ENCODE measurements at regions not wholly inside any gene's neighbourhood (a gene's known extent, or its start where the extent isn't known, plus 50 kb on each side); places are given as distances from the start of the nearest gene placed in this dataset.

- Histone ChIP-seq H4K20me1 (ENCODE audit: insufficient read depth, low read length) (no peaks in the 10 kb centered on the region), H3K4me3 (ENCODE audit: low read length) (no peak overlapping the region), H3K79me2 (ENCODE audit: low read length) (no peaks in the 10 kb centered on the region), H3K36me3 (replicated peaks; ENCODE audit: insufficient read depth, low read length) (no peaks in the 10 kb centered on the region), H3K9ac (ENCODE audit: low read length) (no peak overlapping the region), H3F3A (ENCODE audit: insufficient read depth, low read length) (no peaks in the 10 kb centered on the region), H3K4me1 (ENCODE audit: low read length) (peaks cover 22% of the 10 kb centered on the region), H2AFZ (ENCODE audit: low read length) (peak overlapping the region; percentile 35; the same call in 1 of the 2 replicates), H3K4me2 (ENCODE audit: low read depth, low read length) (peak overlapping the region; percentile 29; the same call in 1 of the 2 replicates), H3K27me3 (replicated peaks; ENCODE audit: insufficient read depth, low read length) (no peaks in the 10 kb centered on the region), H3K9me3 (replicated peaks; ENCODE audit: insufficient read depth, low read length) (no peaks in the 10 kb centered on the region), H3K27ac (ENCODE audit: low read length) (no peak overlapping the region), H3K9me2 (replicated peaks; ENCODE audit: insufficient read depth, low read length) (no peaks in the 10 kb centered on the region)
- DNase-seq: no peak
- TF ChIP-seq EZH2 (optimal IDR thresholded peaks at IDR 0.05; ENCODE audit: low read depth, low read length) (no peak), CTCF (IDR thresholded peaks at IDR 0.05; ENCODE audit: low read length) (no peak), EZH2phosphoT487 (IDR thresholded peaks at IDR 0.05; ENCODE audit: low read length) (no peak)
These were observed 123.8 kb upstream of the CACNA2D1 start for GRCh38 chr7:82567356-82567755.

GRCh38 chr7:82566752-82567151 lies 123.2 kb upstream of the CACNA2D1 start:
- Histone ChIP-seq H3K79me2 (ENCODE audit: low read length) (no peaks in the 10 kb centered on the region), H3K9me3 (replicated peaks; ENCODE audit: insufficient read depth, low read length) (no peaks in the 10 kb centered on the region), H3K9ac (ENCODE audit: low read length) (no peak overlapping the region), H3K27me3 (replicated peaks; ENCODE audit: insufficient read depth, low read length) (no peaks in the 10 kb centered on the region), H3K36me3 (replicated peaks; ENCODE audit: insufficient read depth, low read length) (no peaks in the 10 kb centered on the region), H3F3A (ENCODE audit: insufficient read depth, low read length) (no peaks in the 10 kb centered on the region), H2AFZ (ENCODE audit: low read length) (peak overlapping the region; percentile 35; the same call in 1 of the 2 replicates), H3K4me2 (ENCODE audit: low read depth, low read length) (peak overlapping the region; percentile 29; the same call in 1 of the 2 replicates), H3K27ac (ENCODE audit: low read length) (no peak overlapping the region), H3K4me3 (ENCODE audit: low read length) (no peak overlapping the region), H3K9me2 (replicated peaks; ENCODE audit: insufficient read depth, low read length) (no peaks in the 10 kb centered on the region), H4K20me1 (ENCODE audit: insufficient read depth, low read length) (no peaks in the 10 kb centered on the region), H3K4me1 (ENCODE audit: low read length) (peaks cover 18% of the 10 kb centered on the region)
- no peak for TF ChIP-seq EZH2phosphoT487 (IDR thresholded peaks at IDR 0.05; ENCODE audit: low read length)
- no peak for TF ChIP-seq CTCF (IDR thresholded peaks at IDR 0.05; ENCODE audit: low read length)
- no peak for TF ChIP-seq EZH2 (optimal IDR thresholded peaks at IDR 0.05; ENCODE audit: low read depth, low read length)
- no peak for DNase-seq

- no peaks in the 10 kb centered on the region for H4K20me1 ChIP-seq (ENCODE audit: insufficient read depth, low read length)
- no peaks in the 10 kb centered on the region for H3K36me3 ChIP-seq (replicated peaks; ENCODE audit: insufficient read depth, low read length)
- peaks cover 22% of the 10 kb centered on the region for H3K4me1 ChIP-seq (ENCODE audit: low read length)
- TF ChIP-seq EZH2 (optimal IDR thresholded peaks at IDR 0.05; ENCODE audit: low read depth, low read length): no peak
- no peak for TF ChIP-seq CTCF (IDR thresholded peaks at IDR 0.05; ENCODE audit: low read length)
- TF ChIP-seq EZH2phosphoT487 (IDR thresholded peaks at IDR 0.05; ENCODE audit: low read length): no peak
- no peaks in the 10 kb centered on the region for H3K79me2 ChIP-seq (ENCODE audit: low read length)
- no peaks in the 10 kb centered on the region for H3K27me3 ChIP-seq (replicated peaks; ENCODE audit: insufficient read depth, low read length)
- no peaks in the 10 kb centered on the region for H3F3A ChIP-seq (ENCODE audit: insufficient read depth, low read length)
- H3K4me2 ChIP-seq (ENCODE audit: low read depth, low read length): no peak overlapping the region
- H3K27ac ChIP-seq (ENCODE audit: low read length): no peak overlapping the region
- H3K9me3 ChIP-seq (replicated peaks; ENCODE audit: insufficient read depth, low read length): no peaks in the 10 kb centered on the region
- H3K4me3 ChIP-seq (ENCODE audit: low read length): no peak overlapping the region
- no peak overlapping the region for H2AFZ ChIP-seq (ENCODE audit: low read length)
- H3K9me2 ChIP-seq (replicated peaks; ENCODE audit: insufficient read depth, low read length): no peaks in the 10 kb centered on the region
- no peak overlapping the region for H3K9ac ChIP-seq (ENCODE audit: low read length)
- no peak for DNase-seq
These were observed 119.3 kb upstream of the CACNA2D1 start for GRCh38 chr7:82562716-82563404.

All from MM.1S (cell line).